Right lobe of liver (tissue), 4 donors: ENCODE measurements at regions not wholly inside any gene's neighbourhood (a gene's known extent, or its start where the extent isn't known, plus 50 kb on each side); places are given as distances from the start of the nearest gene placed in this dataset.

Experiments used
- CTCF ChIP-seq, 4 donors: fragments of 200-600 bp in 3 of 4; fragments of 450-650 bp in 1 of 4; IDR thresholded peaks; one replicate each; pipeline versions ENCODE4 v1.5.1 to v1.8.0; 2016 to 2022; ENCODE audit warnings: antibody characterized with exemption in 4 of 4, mild to moderate bottlenecking in 2 of 4
- POLR2A ChIP-seq: fragments of 450-650 bp; IDR thresholded peaks from one replicate; pipeline ENCODE4 v1.6.1; 2017; ENCODE audit warnings: antibody characterized with exemption, mild to moderate bottlenecking
- donor health status: DM: no; HTN: no; CAD: no.
- donor health status: DM: no; HTN: no; CAD: no.
- donor health status: DM: no; HTN: yes; CAD: no.

GRCh38 chr11:115933564-115933963 lies 429.3 kb upstream of the CADM1 start:
- no peak for TF ChIP-seq CTCF (IDR thresholded peaks at IDR 0.05)
- TF ChIP-seq POLR2A: no peak
